ENCODE measurements at regions not wholly inside any gene's neighbourhood (a gene's known extent, or its start where the extent isn't known, plus 50 kb on each side); places are given as distances from the start of the nearest gene placed in this dataset.
A peak's percentile ranks its signal among the peaks of the same experiment; 100 is the strongest.

GRCh38 chr15:93188236-93188635 is 99.2 kb upstream of the RGMA start:
- no peak overlapping the region for H3K4me2 ChIP-seq (ENCODE audit: low read length)
- no peak overlapping the region for H2AK5ac ChIP-seq (ENCODE audit: low read length)
- no peak overlapping the region for H3K4ac ChIP-seq (ENCODE audit: low read depth, low read length)
- H2BK12ac ChIP-seq (ENCODE audit: low read length), result no peak overlapping the region
- no peak overlapping the region for H4K8ac ChIP-seq (ENCODE audit: low read depth, low read length)
- H3K4me3 ChIP-seq (ENCODE audit: low read depth, low read length), result no peak overlapping the region
- no peaks in the 10 kb centered on the region for H3K27me3 ChIP-seq (ENCODE audit: insufficient read depth, low read length)
- no peaks in the 10 kb centered on the region for H3K36me3 ChIP-seq (ENCODE audit: control insufficient read depth in 1 of 2, insufficient read depth in 2 of 2, low read length in 2 of 2)
- H3K27ac ChIP-seq (ENCODE audit: low read depth, low read length), result no peak overlapping the region
- no peaks in the 10 kb centered on the region for H3K79me2 ChIP-seq (ENCODE audit: control insufficient read depth, insufficient read depth, low read length, poor library complexity)
- no peak overlapping the region for H2BK5ac ChIP-seq (ENCODE audit: low read depth, low read length, poor library complexity)
- H3K9me3 ChIP-seq (ENCODE audit: insufficient read depth, low read depth, low read length), result no peaks in the 10 kb centered on the region
- no peak overlapping the region for H3K18ac ChIP-seq (ENCODE audit: low read length)
- no peak overlapping the region for H4K12ac ChIP-seq (ENCODE audit: low read depth, low read length)
- DNase-seq, result no peak
- H2AFZ ChIP-seq (ENCODE audit: insufficient read depth, low read length, poor library complexity), result no peak overlapping the region
- no peak overlapping the region for H3K14ac ChIP-seq (ENCODE audit: low read length)
- H3K4me1 ChIP-seq (ENCODE audit: control insufficient read depth in 1 of 2, insufficient read depth in 2 of 2, low read length in 2 of 2), result peaks cover under 1 to 2% of the 10 kb centered on the region in 2 experiments
- no CpG with 5 or more reads among the region's 3 CpGs for WGBS (ENCODE audit: extremely low coverage, insufficient coverage, insufficient read length)
- H3K23ac ChIP-seq (ENCODE audit: low read length), result no peak overlapping the region
- no peak overlapping the region for H3K9ac ChIP-seq (ENCODE audit: low read length)
- no peaks in the 10 kb centered on the region for H3K79me1 ChIP-seq (ENCODE audit: low read length)
- H2BK120ac ChIP-seq (ENCODE audit: insufficient read depth, low read length, poor library complexity), result no peak overlapping the region
- H4K91ac ChIP-seq (ENCODE audit: low read depth, low read length), result no peak overlapping the region

DNA sequence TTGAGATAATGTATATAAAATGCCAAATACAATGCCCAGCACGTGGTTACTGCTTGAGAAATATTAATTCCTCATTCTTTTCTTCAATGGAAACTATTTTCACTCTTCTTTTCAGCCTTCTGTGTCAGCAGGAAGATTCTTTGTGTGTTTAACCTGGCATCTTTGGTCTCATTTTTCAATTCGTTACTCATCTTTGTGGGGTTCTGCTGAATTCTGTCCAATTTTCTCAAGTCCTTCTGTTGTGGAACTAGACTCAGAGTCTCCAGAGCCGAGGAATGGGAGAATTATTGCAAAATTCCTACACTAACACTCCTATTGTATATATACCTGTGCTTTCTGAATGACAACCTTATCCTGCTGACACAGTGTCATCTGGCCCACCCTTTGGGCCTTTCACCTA is 96.8 kb upstream of the RGMA start:
- Histone ChIP-seq H3K27me3 (ENCODE audit: insufficient read depth, low read length) (no peaks in the 10 kb centered on the region), H3K18ac (ENCODE audit: low read length) (no peak overlapping the region), H3K4me3 (ENCODE audit: low read depth, low read length) (no peak overlapping the region), H3K23ac (ENCODE audit: low read length) (no peak overlapping the region), H3K4me1 (ENCODE audit: control insufficient read depth in 1 of 2, insufficient read depth in 2 of 2, low read length in 2 of 2) (peaks cover 7 to 10% of the 10 kb centered on the region in 2 experiments), H2AFZ (ENCODE audit: insufficient read depth, low read length, poor library complexity) (no peak overlapping the region), H2BK12ac (ENCODE audit: low read length) (no peak overlapping the region), H3K79me2 (ENCODE audit: control insufficient read depth, insufficient read depth, low read length, poor library complexity) (no peaks in the 10 kb centered on the region), H3K9ac (ENCODE audit: low read length) (no peak overlapping the region), H4K91ac (ENCODE audit: low read depth, low read length) (no peak overlapping the region), H2BK120ac (ENCODE audit: insufficient read depth, low read length, poor library complexity) (no peak overlapping the region), H2BK5ac (ENCODE audit: low read depth, low read length, poor library complexity) (no peak overlapping the region), H3K27ac (ENCODE audit: low read depth, low read length) (no peak overlapping the region), H3K14ac (ENCODE audit: low read length) (no peak overlapping the region), H2AK5ac (ENCODE audit: low read length) (no peak overlapping the region), H3K4ac (ENCODE audit: low read depth, low read length) (no peak overlapping the region), H3K4me2 (ENCODE audit: low read length) (no peak overlapping the region), H4K12ac (ENCODE audit: low read depth, low read length) (no peak overlapping the region), H3K36me3 (ENCODE audit: control insufficient read depth in 1 of 2, insufficient read depth in 2 of 2, low read length in 2 of 2) (no peaks in the 10 kb centered on the region), H3K9me3 (ENCODE audit: insufficient read depth, low read depth, low read length) (no peaks in the 10 kb centered on the region), H3K79me1 (ENCODE audit: low read length) (no peaks in the 10 kb centered on the region), H4K8ac (ENCODE audit: low read depth, low read length) (no peak overlapping the region)
- no CpG with 5 or more reads among the region's 3 CpGs for WGBS (ENCODE audit: extremely low coverage, insufficient coverage, insufficient read length)
- no peak for DNase-seq

GRCh38 chr15:93182703-93183205 is 93.7 kb upstream of the RGMA start:
- Histone ChIP-seq H3K4me1 (ENCODE audit: control insufficient read depth in 1 of 2, insufficient read depth in 2 of 2, low read length in 2 of 2) (peaks cover 22 to 26% of the 10 kb centered on the region in 2 experiments), H2BK5ac (ENCODE audit: low read depth, low read length, poor library complexity) (no peak overlapping the region), H3K36me3 (ENCODE audit: control insufficient read depth in 1 of 2, insufficient read depth in 2 of 2, low read length in 2 of 2) (no peaks in the 10 kb centered on the region), H2BK12ac (ENCODE audit: low read length) (no peak overlapping the region), H3K9me3 (ENCODE audit: insufficient read depth, low read depth, low read length) (peaks cover 2% of the 10 kb centered on the region), H3K4me3 (ENCODE audit: low read depth, low read length) (no peak overlapping the region), H3K4ac (ENCODE audit: low read depth, low read length) (no peak overlapping the region), H3K18ac (ENCODE audit: low read length) (no peak overlapping the region), H2AFZ (ENCODE audit: insufficient read depth, low read length, poor library complexity) (no peak overlapping the region), H4K91ac (ENCODE audit: low read depth, low read length) (no peak overlapping the region), H2BK120ac (ENCODE audit: insufficient read depth, low read length, poor library complexity) (no peak overlapping the region), H3K27me3 (ENCODE audit: insufficient read depth, low read length) (no peaks in the 10 kb centered on the region), H3K4me2 (ENCODE audit: low read length) (no peak overlapping the region), H3K27ac (ENCODE audit: low read depth, low read length) (peak overlapping the region; percentile 21), H4K12ac (ENCODE audit: low read depth, low read length) (no peak overlapping the region), H2AK5ac (ENCODE audit: low read length) (no peak overlapping the region), H3K79me2 (ENCODE audit: control insufficient read depth, insufficient read depth, low read length, poor library complexity) (no peaks in the 10 kb centered on the region), H3K14ac (ENCODE audit: low read length) (no peak overlapping the region), H4K8ac (ENCODE audit: low read depth, low read length) (no peak overlapping the region), H3K23ac (ENCODE audit: low read length) (no peak overlapping the region), H3K9ac (ENCODE audit: low read length) (no peak overlapping the region), H3K79me1 (ENCODE audit: low read length) (no peaks in the 10 kb centered on the region)
- DNase-seq, result no peak
- no CpG with 5 or more reads among the region's 8 CpGs for WGBS (ENCODE audit: extremely low coverage, insufficient coverage, insufficient read length)

DNA sequence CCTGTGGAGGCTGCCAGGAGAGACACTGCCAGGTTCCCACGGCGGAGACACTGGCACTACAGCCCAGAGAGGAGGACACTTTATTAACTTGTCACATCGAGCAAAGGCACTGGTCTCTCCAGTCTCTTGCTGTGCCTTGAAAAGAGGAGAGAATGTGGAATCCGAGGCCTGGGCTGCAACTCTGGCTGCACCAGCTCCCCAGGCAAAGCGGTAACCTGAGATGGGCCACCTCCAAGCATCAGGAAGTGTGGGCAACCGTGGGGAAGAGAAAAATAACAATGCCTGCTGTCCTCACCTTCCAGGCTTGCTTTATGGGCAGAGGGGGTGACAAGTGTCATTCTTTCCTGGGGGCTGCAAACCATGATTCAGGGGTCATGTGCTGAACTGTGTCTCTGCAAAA is 91.6 kb upstream of the RGMA start:
- H3K79me2 ChIP-seq (ENCODE audit: control insufficient read depth, insufficient read depth, low read length, poor library complexity), result no peaks in the 10 kb centered on the region
- no peak overlapping the region for H2BK5ac ChIP-seq (ENCODE audit: low read depth, low read length, poor library complexity)
- H3K9ac ChIP-seq (ENCODE audit: low read length), result no peak overlapping the region
- no peak overlapping the region for H3K18ac ChIP-seq (ENCODE audit: low read length)
- no peak overlapping the region for H3K14ac ChIP-seq (ENCODE audit: low read length)
- H3K23ac ChIP-seq (ENCODE audit: low read length), result no peak overlapping the region
- WGBS (ENCODE audit: extremely low coverage, insufficient coverage, insufficient read length), result no CpG with 5 or more reads among the region's 6 CpGs
- no peak overlapping the region for H3K4me3 ChIP-seq (ENCODE audit: low read depth, low read length)
- no peak overlapping the region for H2BK120ac ChIP-seq (ENCODE audit: insufficient read depth, low read length, poor library complexity)
- no peak overlapping the region for H2BK12ac ChIP-seq (ENCODE audit: low read length)
- H3K4me2 ChIP-seq (ENCODE audit: low read length), result no peak overlapping the region
- H4K91ac ChIP-seq (ENCODE audit: low read depth, low read length), result no peak overlapping the region
- no peak overlapping the region for H2AK5ac ChIP-seq (ENCODE audit: low read length)
- H3K4me1 ChIP-seq (ENCODE audit: control insufficient read depth in 1 of 2, insufficient read depth in 2 of 2, low read length in 2 of 2), result peaks cover 22 to 26% of the 10 kb centered on the region in 2 experiments
- no peak overlapping the region for H4K12ac ChIP-seq (ENCODE audit: low read depth, low read length)
- H3K27ac ChIP-seq (ENCODE audit: low read depth, low read length), result no peak overlapping the region
- no peaks in the 10 kb centered on the region for H3K27me3 ChIP-seq (ENCODE audit: insufficient read depth, low read length)
- H4K8ac ChIP-seq (ENCODE audit: low read depth, low read length), result no peak overlapping the region
- H3K36me3 ChIP-seq (ENCODE audit: control insufficient read depth in 1 of 2, insufficient read depth in 2 of 2, low read length in 2 of 2), result no peaks in the 10 kb centered on the region
- no peak overlapping the region for H2AFZ ChIP-seq (ENCODE audit: insufficient read depth, low read length, poor library complexity)
- H3K9me3 ChIP-seq (ENCODE audit: insufficient read depth, low read depth, low read length), result peaks cover 2% of the 10 kb centered on the region
- H3K79me1 ChIP-seq (ENCODE audit: low read length), result no peaks in the 10 kb centered on the region
- DNase-seq, result no peak
- H3K4ac ChIP-seq (ENCODE audit: low read depth, low read length), result no peak overlapping the region

Data from trophoblast cell (in vitro differentiated cells and primary cell).